ENCODE measurements at regions not wholly inside any gene's neighbourhood (a gene's known extent, or its start where the extent isn't known, plus 50 kb on each side); places are given as distances from the start of the nearest gene placed in this dataset.

DNA sequence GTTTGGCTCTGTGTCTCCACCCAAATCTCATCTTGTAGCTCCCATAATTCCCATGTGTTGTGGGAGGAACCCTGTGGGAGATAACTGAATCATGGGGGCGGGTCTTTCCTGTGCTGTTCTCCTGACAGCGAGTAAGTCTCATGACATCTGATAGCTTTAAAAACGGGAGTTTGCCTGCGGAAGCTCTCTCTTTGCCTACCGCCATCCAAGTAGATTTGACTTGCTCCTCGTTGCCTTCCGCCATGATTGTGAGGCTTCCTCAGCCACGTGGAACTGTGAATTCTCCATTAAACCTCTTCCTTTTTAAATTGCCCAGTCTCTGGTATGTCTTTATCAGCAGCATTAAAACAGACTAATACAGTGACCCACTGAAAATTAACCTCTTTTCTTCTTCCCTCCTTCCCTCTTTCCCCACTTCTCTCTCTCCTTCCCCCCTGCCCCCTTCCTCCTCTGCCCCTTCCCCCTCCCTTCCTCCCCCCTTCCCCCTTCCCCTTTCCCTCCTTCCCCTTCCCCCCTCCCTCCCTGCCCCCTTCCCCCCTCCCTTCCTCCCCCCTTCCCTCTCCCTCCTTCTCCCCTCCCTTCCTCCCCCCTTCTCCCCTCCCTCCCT is 818.8 kb downstream of the SLC4A3 start:
- intact Hi-C loops (cut with micrococcal nuclease): no loop called here

GRCh38 chr2:220450846-220451245 is 823.4 kb downstream of the SLC4A3 start:
- TF ChIP-seq, protein P1, sequence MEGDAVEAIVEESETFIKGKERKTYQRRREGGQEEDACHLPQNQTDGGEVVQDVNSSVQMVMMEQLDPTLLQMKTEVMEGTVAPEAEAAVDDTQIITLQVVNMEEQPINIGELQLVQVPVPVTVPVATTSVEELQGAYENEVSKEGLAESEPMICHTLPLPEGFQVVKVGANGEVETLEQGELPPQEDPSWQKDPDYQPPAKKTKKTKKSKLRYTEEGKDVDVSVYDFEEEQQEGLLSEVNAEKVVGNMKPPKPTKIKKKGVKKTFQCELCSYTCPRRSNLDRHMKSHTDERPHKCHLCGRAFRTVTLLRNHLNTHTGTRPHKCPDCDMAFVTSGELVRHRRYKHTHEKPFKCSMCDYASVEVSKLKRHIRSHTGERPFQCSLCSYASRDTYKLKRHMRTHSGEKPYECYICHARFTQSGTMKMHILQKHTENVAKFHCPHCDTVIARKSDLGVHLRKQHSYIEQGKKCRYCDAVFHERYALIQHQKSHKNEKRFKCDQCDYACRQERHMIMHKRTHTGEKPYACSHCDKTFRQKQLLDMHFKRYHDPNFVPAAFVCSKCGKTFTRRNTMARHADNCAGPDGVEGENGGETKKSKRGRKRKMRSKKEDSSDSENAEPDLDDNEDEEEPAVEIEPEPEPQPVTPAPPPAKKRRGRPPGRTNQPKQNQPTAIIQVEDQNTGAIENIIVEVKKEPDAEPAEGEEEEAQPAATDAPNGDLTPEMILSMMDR (IDR thresholded peaks at IDR 0.05; ENCODE audit: unreplicated experiment): no peak
- no peaks in the 10 kb centered on the region for H3K4me1 Mint-ChIP-seq (ENCODE audit: insufficient read depth, unreplicated experiment)
- no peak for DNase-seq (ENCODE audit: unreplicated experiment)
- H3K36me3 Mint-ChIP-seq (ENCODE audit: insufficient read depth, unreplicated experiment): no peaks in the 10 kb centered on the region
- no peak overlapping the region for H3K4me3 Mint-ChIP-seq (ENCODE audit: unreplicated experiment)
- ChIA-PET POLR2A (no interaction called here), CTCF (interaction anchor here (0.6 to 0.7 kb wide), 2 partner anchors 18 to 30 kb away, joined by 3 to 4 read pairs; no protein-coding TSS in a partner anchor)
- intact Hi-C loops (cut with micrococcal nuclease): no loop called here
- no TSS peak for BruUV-seq (replicated peaks)
- no peaks in the 10 kb centered on the region for H3K9me3 Mint-ChIP-seq (ENCODE audit: unreplicated experiment)
- no peaks in the 10 kb centered on the region for H3K27me3 Mint-ChIP-seq (ENCODE audit: insufficient read depth, unreplicated experiment)
- H3K27ac Mint-ChIP-seq (ENCODE audit: low read depth, unreplicated experiment): no peak overlapping the region

More for the DNA sequence above, 818.8 kb downstream of the SLC4A3 start:
- Mint-ChIP-seq H3K9me3 (ENCODE audit: unreplicated experiment) (no peaks in the 10 kb centered on the region), H3K4me1 (ENCODE audit: insufficient read depth, unreplicated experiment) (no peaks in the 10 kb centered on the region), H3K36me3 (ENCODE audit: insufficient read depth, unreplicated experiment) (no peaks in the 10 kb centered on the region), H3K4me3 (ENCODE audit: unreplicated experiment) (no peak overlapping the region), H3K27ac (ENCODE audit: low read depth, unreplicated experiment) (no peak overlapping the region), H3K27me3 (ENCODE audit: insufficient read depth, unreplicated experiment) (no peaks in the 10 kb centered on the region)
- no peak for DNase-seq (ENCODE audit: unreplicated experiment)
- TF ChIP-seq, protein P1 (IDR thresholded peaks at IDR 0.05; ENCODE audit: unreplicated experiment): no peak
- no TSS peak for BruUV-seq (replicated peaks)
- ChIA-PET CTCF (interaction anchor here (0.5 kb wide), 2 partner anchors 16 to 24 kb away, joined by 3 to 4 read pairs; no protein-coding TSS in a partner anchor), POLR2A (interaction anchor here (1.1 kb wide), 1 partner anchor 7 kb away, joined by 4 read pairs; no protein-coding TSS in a partner anchor)

DNA sequence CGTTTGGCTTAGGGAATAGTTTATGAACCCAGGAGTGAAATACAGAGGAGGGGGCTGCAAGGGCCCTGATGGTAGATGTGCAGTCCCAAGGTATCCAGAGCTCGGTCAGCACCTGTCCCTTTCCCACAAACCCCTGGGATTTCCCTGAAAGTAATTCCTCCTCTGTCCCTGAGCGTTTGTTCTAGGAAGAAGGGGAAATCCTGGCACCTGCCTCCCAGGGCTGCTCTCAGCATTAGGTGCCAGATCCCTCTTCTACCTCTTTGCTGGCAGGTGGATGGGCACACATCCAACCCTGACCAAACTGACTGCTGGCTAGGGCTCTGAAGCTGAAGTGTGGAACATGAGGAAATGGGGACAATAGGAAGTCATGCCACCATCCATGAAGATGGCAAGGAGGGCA is 824.0 kb downstream of the SLC4A3 start:
- no peaks in the 10 kb centered on the region for H3K36me3 Mint-ChIP-seq (ENCODE audit: insufficient read depth, unreplicated experiment)
- BruUV-seq (replicated peaks): no TSS peak
- no peak overlapping the region for H3K27ac Mint-ChIP-seq (ENCODE audit: low read depth, unreplicated experiment)
- no peaks in the 10 kb centered on the region for H3K27me3 Mint-ChIP-seq (ENCODE audit: insufficient read depth, unreplicated experiment)
- no peak for DNase-seq (ENCODE audit: unreplicated experiment)
- POLR2A ChIA-PET: interaction anchor here (0.6 kb wide), 1 partner anchor 249 kb away, joined by 3 read pairs; no protein-coding TSS in a partner anchor
- H3K4me1 Mint-ChIP-seq (ENCODE audit: insufficient read depth, unreplicated experiment): no peaks in the 10 kb centered on the region
- no peaks in the 10 kb centered on the region for H3K9me3 Mint-ChIP-seq (ENCODE audit: unreplicated experiment)
- TF ChIP-seq, protein P1 (IDR thresholded peaks at IDR 0.05; ENCODE audit: unreplicated experiment): no peak
- CTCF ChIA-PET: interaction anchor here (0.6 kb wide), 1 partner anchor 18 kb away, joined by 4 read pairs; no protein-coding TSS in a partner anchor
- intact Hi-C loops (cut with micrococcal nuclease): no loop called here
- H3K4me3 Mint-ChIP-seq (ENCODE audit: unreplicated experiment): no peak overlapping the region

GRCh38 chr2:220452561-220452960 is 825.1 kb downstream of the SLC4A3 start:
- Mint-ChIP-seq H3K4me1 (ENCODE audit: insufficient read depth, unreplicated experiment) (no peaks in the 10 kb centered on the region), H3K9me3 (ENCODE audit: unreplicated experiment) (no peaks in the 10 kb centered on the region), H3K36me3 (ENCODE audit: insufficient read depth, unreplicated experiment) (no peaks in the 10 kb centered on the region), H3K27me3 (ENCODE audit: insufficient read depth, unreplicated experiment) (no peaks in the 10 kb centered on the region), H3K4me3 (ENCODE audit: unreplicated experiment) (no peak overlapping the region), H3K27ac (ENCODE audit: low read depth, unreplicated experiment) (no peak overlapping the region)
- TF ChIP-seq, protein P1 (IDR thresholded peaks at IDR 0.05; ENCODE audit: unreplicated experiment): no peak
- POLR2A ChIA-PET: no interaction called here
- no peak for DNase-seq (ENCODE audit: unreplicated experiment)
- CTCF ChIA-PET: interaction anchor here (0.6 kb wide), 1 partner anchor 737 kb away, joined by 3 read pairs; no protein-coding TSS in a partner anchor
- no TSS peak for BruUV-seq (replicated peaks)
- intact Hi-C loops (cut with micrococcal nuclease): no loop called here
